PC-3 (cell line): ENCODE measurements at regions not wholly inside any gene's neighbourhood (a gene's known extent, or its start where the extent isn't known, plus 50 kb on each side); places are given as distances from the start of the nearest gene placed in this dataset.

Experiments used
- ATAC-seq: fragments of 200-7000 bp; cut with Tn5 transposase; 2 replicates; pipeline ENCODE4 v1.9.1; 2020; ENCODE audit warnings: mild to moderate bottlenecking, moderate library complexity
- BruUV-seq: library from RNA; stranded (reverse); fragments of 400-500 nt; replicated peaks from 2 replicates; lab custom pipeline; 2021; lab: Mats Ljungman, UMichigan
- CTCF ChIA-PET: fragments of 300-600 bp; sonication (Branson Sonifier 250); formaldehyde crosslinking; loops from one replicate; lab custom pipeline; 2022; ENCODE audit warnings: antibody characterized with exemption; lab: Charles Lee
- POLR2A ChIA-PET: fragments of 300-600 bp; sonication (Branson Sonifier 250); formaldehyde crosslinking; loops from one replicate; lab custom pipeline; 2022; ENCODE audit warnings: antibody characterized with exemption; ENCODE audit not compliant: unreplicated experiment; lab: Charles Lee
- DNase-seq: peaks from one replicate; pipeline ENCODE4 v3.0.0-alpha.2; 2015
- H2AFZ ChIP-seq: fragments of 300-600 bp; sonication (generic); 2 replicates; pipeline ENCODE4 v1.6.0; 2016; ENCODE audit warnings: antibody characterized with exemption, low read length
- H3F3A ChIP-seq: fragments of 300-600 bp; sonication (generic); one replicate; pipeline ENCODE4 v1.6.0; 2017; ENCODE audit warnings: antibody characterized with exemption, low read length, control low read depth, mild to moderate bottlenecking; ENCODE audit not compliant: unreplicated experiment
- H3K27ac ChIP-seq: fragments of 300-600 bp; sonication (generic); 2 replicates; pipeline ENCODE4 v1.5.1; 2016; ENCODE audit warnings: mild to moderate bottlenecking, low read length
- H3K27me3 ChIP-seq: fragments of 300-600 bp; sonication (generic); 2 replicates; pipeline ENCODE4 v1.6.1; 2016; ENCODE audit warnings: low read length, mixed read lengths
- H3K36me3 ChIP-seq: fragments of 300-600 bp; sonication (generic); 2 replicates; pipeline ENCODE4 v1.6.1; 2016; ENCODE audit warnings: low read depth, mixed run types, low read length, mixed read lengths
- H3K4me1 ChIP-seq: fragments of 300-600 bp; sonication (generic); 2 replicates; pipeline ENCODE4 v1.5.1; 2016; ENCODE audit warnings: low read length; ENCODE audit not compliant: insufficient read depth
- H3K4me2 ChIP-seq: fragments of 300-600 bp; sonication (generic); 2 replicates; pipeline ENCODE4 v1.6.0; 2016; ENCODE audit warnings: low read length
- H3K4me3 ChIP-seq: fragments of 300-600 bp; sonication (generic); 2 replicates; pipeline ENCODE4 v1.5.1; 2016; ENCODE audit warnings: mild to moderate bottlenecking, low read length, mixed read lengths
- H3K79me2 ChIP-seq: fragments of 300-600 bp; sonication (generic); 2 replicates; pipeline ENCODE4 v1.6.1; 2017; ENCODE audit warnings: low read length, mixed read lengths
- H3K9ac ChIP-seq: fragments of 300-600 bp; sonication (generic); 2 replicates; pipeline ENCODE4 v1.6.0; 2016; ENCODE audit warnings: mild to moderate bottlenecking, low read length
- H3K9me2 ChIP-seq: fragments of 300-600 bp; sonication (generic); replicated peaks from 2 replicates; pipeline ENCODE4 v1.6.1; 2016; ENCODE audit warnings: mixed run types, low read length, mixed read lengths
- H3K9me3 ChIP-seq: fragments of 300-600 bp; sonication (generic); 2 replicates; pipeline ENCODE4 v1.6.1; 2016; ENCODE audit warnings: low read length, mixed read lengths
- H4K20me1 ChIP-seq: fragments of 300-600 bp; sonication (generic); 2 replicates; pipeline ENCODE4 v1.6.1; 2016; ENCODE audit warnings: low read length, mixed read lengths
- EZH2 ChIP-seq: fragments of 300-600 bp; sonication (generic); IDR thresholded peaks from one replicate; pipeline ENCODE4 v1.6.1; 2017; ENCODE audit warnings: antibody characterized with exemption, mild to moderate bottlenecking, low read length; ENCODE audit not compliant: unreplicated experiment
- EZH2phosphoT487 ChIP-seq: fragments of 300-600 bp; sonication (generic); IDR thresholded peaks from 2 replicates; pipeline ENCODE4 v1.6.1; 2018; ENCODE audit warnings: mild to moderate bottlenecking, antibody characterized with exemption, low read length, borderline replicate concordance
- intact Hi-C: fragments of 100-400 bp; cut with micrococcal nuclease; formaldehyde crosslinking; loops from 2 replicates; pipeline ENCODE4 v1.9.0; 2023
- TF ChIP-seq, protein P1 (sequence below): fragments of 300-600 bp; sonication (generic); conservative IDR thresholded peaks from 2 replicates; pipeline ENCODE4 v1.5.1; 2017; ENCODE audit warnings: antibody characterized with exemption, low read depth, mild to moderate bottlenecking, low read length

DNA sequence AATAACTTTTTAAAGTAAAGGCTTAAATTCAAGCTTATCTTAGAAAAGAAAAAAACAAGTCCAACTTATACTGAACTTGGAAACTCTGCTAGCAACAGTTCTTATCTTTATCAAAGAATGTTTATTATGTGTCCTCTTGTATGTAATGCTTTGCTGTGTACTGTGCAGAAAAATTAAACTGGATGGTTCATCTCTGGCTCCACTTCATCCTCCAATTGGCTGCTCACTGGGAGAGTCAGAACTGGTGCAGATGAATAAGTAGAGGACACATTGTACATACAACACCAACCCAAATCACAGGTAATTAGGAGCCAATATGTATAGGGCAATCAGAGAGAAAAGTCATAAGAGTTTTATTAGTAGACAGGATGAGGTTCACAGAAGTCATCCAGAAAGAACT is 123.6 kb upstream of the NAP1L1 start:
- Histone ChIP-seq H3K4me1 (no peaks in the 10 kb centered on the region), H3K4me3 (no peak overlapping the region), H3K36me3 (no peaks in the 10 kb centered on the region), H3K4me2 (no peak overlapping the region), H3K27me3 (no peaks in the 10 kb centered on the region), H4K20me1 (no peaks in the 10 kb centered on the region), H3K9me2 (no peaks in the 10 kb centered on the region), H3F3A (no peaks in the 10 kb centered on the region), H3K27ac (no peak overlapping the region), H3K9ac (no peak overlapping the region), H2AFZ (no peak overlapping the region), H3K79me2 (no peaks in the 10 kb centered on the region), H3K9me3 (no peaks in the 10 kb centered on the region)
- ChIA-PET POLR2A (no interaction called here), CTCF (no interaction called here)
- DNase-seq = no peak
- TF ChIP-seq EZH2phosphoT487 = no peak
- TF ChIP-seq, protein P1, sequence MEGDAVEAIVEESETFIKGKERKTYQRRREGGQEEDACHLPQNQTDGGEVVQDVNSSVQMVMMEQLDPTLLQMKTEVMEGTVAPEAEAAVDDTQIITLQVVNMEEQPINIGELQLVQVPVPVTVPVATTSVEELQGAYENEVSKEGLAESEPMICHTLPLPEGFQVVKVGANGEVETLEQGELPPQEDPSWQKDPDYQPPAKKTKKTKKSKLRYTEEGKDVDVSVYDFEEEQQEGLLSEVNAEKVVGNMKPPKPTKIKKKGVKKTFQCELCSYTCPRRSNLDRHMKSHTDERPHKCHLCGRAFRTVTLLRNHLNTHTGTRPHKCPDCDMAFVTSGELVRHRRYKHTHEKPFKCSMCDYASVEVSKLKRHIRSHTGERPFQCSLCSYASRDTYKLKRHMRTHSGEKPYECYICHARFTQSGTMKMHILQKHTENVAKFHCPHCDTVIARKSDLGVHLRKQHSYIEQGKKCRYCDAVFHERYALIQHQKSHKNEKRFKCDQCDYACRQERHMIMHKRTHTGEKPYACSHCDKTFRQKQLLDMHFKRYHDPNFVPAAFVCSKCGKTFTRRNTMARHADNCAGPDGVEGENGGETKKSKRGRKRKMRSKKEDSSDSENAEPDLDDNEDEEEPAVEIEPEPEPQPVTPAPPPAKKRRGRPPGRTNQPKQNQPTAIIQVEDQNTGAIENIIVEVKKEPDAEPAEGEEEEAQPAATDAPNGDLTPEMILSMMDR = no peak
- TF ChIP-seq EZH2 = no peak
- BruUV-seq = no TSS peak
- no peak for ATAC-seq
- intact Hi-C loops = no loop called here

DNA sequence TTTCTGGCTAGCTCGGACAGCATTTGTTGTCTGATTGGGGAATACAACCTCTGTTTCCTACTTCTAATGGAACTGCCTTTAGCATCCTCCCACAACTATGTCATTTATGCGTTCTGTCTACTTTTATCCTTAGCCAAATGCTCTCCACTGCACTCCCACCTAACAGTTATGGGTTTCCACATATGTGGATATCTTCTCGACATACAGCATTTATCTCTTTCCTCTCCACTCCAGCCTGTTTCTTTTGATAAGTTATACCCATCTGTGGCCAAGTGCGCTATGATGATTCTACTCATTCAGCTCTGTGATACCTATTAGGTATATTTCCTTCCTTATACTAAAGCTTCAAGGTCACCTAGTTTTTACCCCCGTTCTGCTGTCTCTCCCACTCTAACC is 122.2 kb upstream of the NAP1L1 start:
- CTCF ChIA-PET = no interaction called here
- Histone ChIP-seq H3K9me2 (no peaks in the 10 kb centered on the region), H3F3A (no peaks in the 10 kb centered on the region), H3K27me3 (no peaks in the 10 kb centered on the region), H3K79me2 (no peaks in the 10 kb centered on the region), H3K4me3 (no peak overlapping the region), H3K9me3 (no peaks in the 10 kb centered on the region), H2AFZ (no peak overlapping the region), H3K27ac (no peak overlapping the region), H3K36me3 (no peaks in the 10 kb centered on the region), H3K4me2 (no peak overlapping the region), H3K4me1 (no peaks in the 10 kb centered on the region), H4K20me1 (no peaks in the 10 kb centered on the region), H3K9ac (no peak overlapping the region)
- no TSS peak for BruUV-seq
- TF ChIP-seq, protein P1 = no peak
- no peak for TF ChIP-seq EZH2phosphoT487
- TF ChIP-seq EZH2 = no peak
- POLR2A ChIA-PET = no interaction called here
- intact Hi-C loops = no loop called here
- no peak for DNase-seq
- no peak for ATAC-seq

DNA sequence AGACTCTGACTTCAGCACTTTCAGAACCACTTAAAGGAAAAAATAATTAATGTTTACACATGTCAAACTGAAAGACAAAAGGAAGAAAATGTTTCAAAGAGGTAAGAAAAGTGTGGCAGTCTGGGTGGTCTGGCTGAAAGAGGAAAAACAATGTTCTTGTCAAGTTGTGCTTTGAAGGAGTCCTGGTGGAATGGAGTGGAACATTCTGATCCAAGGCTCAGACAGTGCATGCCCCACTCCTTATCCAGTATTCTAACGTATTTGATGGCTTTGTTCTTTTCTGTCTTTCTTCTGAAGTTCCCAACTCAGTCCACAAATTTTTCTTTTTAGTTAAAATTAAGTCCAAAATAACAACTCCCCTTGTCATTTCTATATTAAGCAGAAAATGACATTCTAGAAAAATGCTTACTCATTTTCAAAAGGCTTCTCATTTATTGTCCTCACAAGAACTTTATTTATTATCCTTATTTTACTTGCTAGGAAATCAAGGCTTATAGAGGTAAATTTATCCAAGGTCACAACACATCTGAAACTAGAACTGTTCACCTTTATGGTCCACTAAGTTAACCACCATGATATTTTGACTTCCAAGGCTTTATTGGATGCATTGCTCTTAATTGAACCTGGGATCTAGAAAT is 121.7 kb upstream of the NAP1L1 start:
- Histone ChIP-seq H3K4me2 (no peak overlapping the region), H3F3A (no peaks in the 10 kb centered on the region), H3K79me2 (no peaks in the 10 kb centered on the region), H3K4me1 (no peaks in the 10 kb centered on the region), H3K9ac (no peak overlapping the region), H3K27me3 (no peaks in the 10 kb centered on the region), H2AFZ (no peak overlapping the region), H3K9me3 (no peaks in the 10 kb centered on the region), H3K4me3 (no peak overlapping the region), H3K27ac (no peak overlapping the region), H3K9me2 (no peaks in the 10 kb centered on the region), H3K36me3 (no peaks in the 10 kb centered on the region), H4K20me1 (no peaks in the 10 kb centered on the region)
- ATAC-seq = no peak
- ChIA-PET POLR2A (no interaction called here), CTCF (no interaction called here)
- intact Hi-C loops = no loop called here
- TF ChIP-seq, protein P1 = no peak
- TF ChIP-seq EZH2phosphoT487 (no peak), EZH2 (no peak)
- no TSS peak for BruUV-seq
- no peak for DNase-seq
